GM20431 (cell line): ENCODE measurements at regions not wholly inside any gene's neighbourhood (a gene's known extent, or its start where the extent isn't known, plus 50 kb on each side); places are given as distances from the start of the nearest gene placed in this dataset.

Source experiments
- in situ Hi-C: fragments of 300-500 bp; cut with MseI, MboI; formaldehyde crosslinking; loops from one replicate; pipeline ENCODE4 v1.15.0; 2020; ENCODE audit warnings: low sequenced_read_pairs; ENCODE audit not compliant: unreplicated experiment

DNA sequence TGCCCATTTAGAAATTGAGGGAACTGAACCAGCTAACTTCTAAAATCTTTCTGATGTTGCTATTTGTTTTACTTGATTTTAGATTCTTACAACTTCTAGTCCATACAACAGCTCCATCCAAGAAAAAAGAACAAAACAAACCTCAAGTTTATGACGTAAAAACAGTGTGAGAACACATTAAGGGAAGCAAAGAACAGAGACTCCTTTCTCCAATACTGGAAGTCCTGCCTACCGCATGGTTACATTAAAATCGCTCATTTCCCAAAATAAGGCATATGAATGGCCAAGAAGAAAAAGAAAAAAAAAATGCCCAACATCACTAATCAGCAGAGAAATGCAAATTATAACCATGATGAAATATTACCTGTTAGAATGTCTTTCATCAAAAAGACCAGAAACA is 110.0 kb downstream of the TRIB2 start:
- in situ Hi-C loops: no loop called here

DNA sequence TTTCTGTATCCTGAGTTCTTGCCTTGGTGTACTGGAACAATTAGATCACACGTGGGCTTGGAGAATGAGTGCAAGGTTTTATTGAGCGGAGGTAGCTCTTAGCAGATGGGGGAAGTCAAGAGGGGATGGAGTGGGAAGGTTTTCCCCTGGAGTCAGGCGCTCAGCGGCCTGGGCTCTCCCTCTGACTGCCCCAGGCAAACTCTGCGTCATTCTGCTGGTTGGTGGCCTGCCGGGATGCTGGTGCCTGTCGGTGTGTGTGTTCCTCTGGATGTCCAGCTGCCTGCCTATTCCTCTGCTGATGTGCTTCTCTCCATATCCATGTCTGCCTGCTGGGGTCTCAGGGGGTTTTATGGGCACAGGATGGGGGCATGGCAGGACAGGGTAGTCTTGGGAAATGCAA is 111.0 kb downstream of the TRIB2 start:
- in situ Hi-C loops: no loop called here

- in situ Hi-C loops: no loop called here
Observed at GRCh38 chr2:12828980-12829379, 112.2 kb downstream of the TRIB2 start.

GRCh38 chr2:12831016-12831415 is 114.3 kb downstream of the TRIB2 start:
- in situ Hi-C loops: no loop called here

GRCh38 chr2:12834239-12834638 is 117.5 kb downstream of the TRIB2 start:
- in situ Hi-C loops: no loop called here

- in situ Hi-C loops: no loop called here
Observed at GRCh38 chr2:12835733-12836132, 119.0 kb downstream of the TRIB2 start.

GRCh38 chr2:12839339-12839738 is 122.6 kb downstream of the TRIB2 start:
- in situ Hi-C loops: no loop called here

- in situ Hi-C loops: no loop called here
Observed at GRCh38 chr2:12841021-12841420, 124.3 kb downstream of the TRIB2 start.

DNA sequence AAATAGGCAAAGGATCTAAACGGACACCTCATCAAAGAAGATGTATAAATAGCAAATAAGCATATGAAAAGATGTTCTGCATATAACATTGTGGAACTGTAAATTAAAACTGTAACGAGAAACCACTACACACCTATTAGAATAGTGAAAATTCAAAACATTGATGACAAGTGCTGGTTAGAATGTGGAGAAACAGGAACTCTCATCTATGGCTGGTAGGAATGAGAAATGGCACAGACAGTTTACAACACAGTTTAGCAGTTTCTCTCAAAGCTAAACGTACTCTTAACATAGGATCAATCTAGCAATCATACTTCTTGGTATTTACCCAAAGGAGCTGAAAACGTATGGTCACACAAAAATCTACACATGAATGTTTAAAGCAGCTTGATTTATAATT is 126.2 kb downstream of the TRIB2 start:
- in situ Hi-C loops: no loop called here

- in situ Hi-C loops: no loop called here
Observed at GRCh38 chr2:12844511-12844910, 127.8 kb downstream of the TRIB2 start.

GRCh38 chr2:12847694-12848575 is 131.2 kb downstream of the TRIB2 start:
- in situ Hi-C loops: no loop called here

GRCh38 chr2:12852135-12852534 is 135.4 kb downstream of the TRIB2 start:
- in situ Hi-C loops: no loop called here

DNA sequence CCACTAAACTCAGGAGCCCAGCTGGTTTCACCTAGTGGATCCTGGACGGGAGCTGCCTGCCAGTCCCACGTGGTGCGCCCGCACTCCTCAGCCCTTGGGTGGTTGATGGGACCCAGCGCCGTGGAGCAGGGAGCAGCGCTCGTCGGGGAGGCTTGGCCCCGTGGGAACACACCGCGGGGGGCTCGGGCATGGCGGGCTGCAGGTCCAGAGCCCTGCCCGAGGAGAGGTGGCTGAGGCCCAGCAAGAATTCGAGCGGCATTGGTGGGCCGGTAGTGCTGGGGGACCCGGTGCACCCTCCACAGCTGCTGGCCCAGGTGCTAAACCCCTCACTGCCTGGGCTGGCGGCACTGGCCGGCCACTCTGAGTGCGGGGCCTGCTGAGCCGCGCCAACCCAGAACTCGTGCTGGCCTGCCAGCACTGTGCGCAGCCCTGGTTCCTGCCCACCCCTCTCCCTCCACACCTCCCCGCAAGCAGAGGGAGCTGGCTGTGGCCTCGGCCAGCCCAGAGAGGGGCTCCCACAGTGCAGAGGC is 137.3 kb downstream of the TRIB2 start:
- in situ Hi-C loops: no loop called here

DNA sequence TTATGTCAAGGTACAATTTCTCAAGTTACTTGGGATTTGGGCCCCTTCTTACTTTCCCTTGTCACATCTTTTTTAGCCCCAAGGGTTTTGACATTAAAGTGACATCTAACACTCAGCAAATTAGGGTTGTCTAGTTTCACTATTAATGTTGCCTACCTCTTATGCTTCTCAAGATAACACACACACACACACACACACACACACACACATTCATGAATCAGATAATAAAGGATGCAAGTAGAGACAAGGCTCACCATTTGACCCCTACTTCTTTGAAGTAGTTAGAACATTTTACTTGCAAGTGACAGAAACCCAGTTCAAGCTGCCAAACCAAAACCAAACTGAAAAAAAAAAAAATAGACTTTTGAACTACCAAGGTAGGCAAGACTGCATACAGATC is 138.8 kb downstream of the TRIB2 start:
- in situ Hi-C loops: no loop called here

- in situ Hi-C loops: no loop called here
Observed at GRCh38 chr2:12856934-12857601, 140.3 kb downstream of the TRIB2 start.

DNA sequence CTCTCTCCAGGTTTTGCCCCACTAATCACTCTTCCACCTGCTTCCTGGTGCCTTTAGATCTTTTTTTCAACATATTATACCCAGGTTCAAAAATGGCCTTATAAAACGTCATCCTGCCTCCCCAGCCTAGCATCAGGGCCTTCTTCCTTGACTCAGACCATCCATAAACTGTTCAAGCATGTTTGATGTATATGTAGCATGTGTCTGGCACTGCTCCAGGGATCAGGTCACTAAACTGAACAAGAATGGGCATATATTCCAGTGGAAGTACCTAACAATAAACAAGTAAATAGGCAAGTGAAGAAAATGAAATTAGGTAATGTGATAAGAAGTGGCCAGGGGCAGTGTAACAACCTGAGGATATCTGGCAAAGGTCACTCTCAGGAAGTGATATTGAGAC is 141.2 kb downstream of the TRIB2 start:
- in situ Hi-C loops: no loop called here

- in situ Hi-C loops: no loop called here
Observed at GRCh38 chr2:12858786-12859185, 142.1 kb downstream of the TRIB2 start.

DNA sequence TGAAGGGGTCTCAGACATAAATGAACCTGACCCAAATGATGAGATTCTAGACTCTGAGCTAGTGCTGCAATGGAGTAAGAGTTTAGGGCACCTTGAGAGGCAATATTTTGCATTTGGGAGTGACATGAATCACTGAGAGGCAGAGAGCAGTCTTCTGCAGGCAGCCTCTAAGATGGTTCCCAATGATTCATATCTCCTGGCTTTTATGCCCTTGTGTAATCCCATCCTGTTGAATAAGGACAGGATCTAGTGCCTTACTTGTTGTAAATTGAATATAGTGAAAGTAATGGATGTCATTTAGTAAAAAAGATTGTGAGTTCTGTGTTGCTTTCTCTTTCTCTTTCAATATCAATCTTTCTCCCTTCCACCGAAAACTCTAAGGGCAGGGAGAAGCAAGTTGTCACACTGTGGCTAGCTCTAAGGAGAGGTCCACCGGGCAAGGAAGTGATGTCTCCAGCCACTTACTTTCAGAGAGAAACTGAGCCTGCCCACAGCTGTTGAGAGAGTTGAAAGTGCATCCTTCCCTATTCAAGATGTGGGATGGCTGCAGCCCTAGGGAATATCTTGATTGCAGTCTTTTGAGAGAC is 144.7 kb downstream of the TRIB2 start:
- in situ Hi-C loops: no loop called here

DNA sequence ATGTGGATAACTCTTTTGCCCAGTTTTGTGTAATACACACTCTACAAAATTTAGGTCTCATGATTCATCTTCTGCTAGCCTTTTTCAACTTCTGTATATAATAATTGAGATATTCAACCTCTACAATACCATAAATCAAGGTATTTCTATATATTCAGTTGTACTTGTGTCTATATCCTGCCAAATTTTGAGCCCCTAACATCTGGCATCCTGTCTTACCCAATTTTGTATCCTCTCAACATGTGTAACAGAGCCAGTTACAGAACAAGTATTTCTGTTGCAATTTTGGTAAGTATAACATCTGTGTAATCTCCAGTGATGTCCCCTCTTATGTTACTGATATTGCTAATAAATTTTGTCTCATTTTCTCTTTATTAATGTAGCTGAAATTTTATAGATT is 145.8 kb downstream of the TRIB2 start:
- in situ Hi-C loops: no loop called here

DNA sequence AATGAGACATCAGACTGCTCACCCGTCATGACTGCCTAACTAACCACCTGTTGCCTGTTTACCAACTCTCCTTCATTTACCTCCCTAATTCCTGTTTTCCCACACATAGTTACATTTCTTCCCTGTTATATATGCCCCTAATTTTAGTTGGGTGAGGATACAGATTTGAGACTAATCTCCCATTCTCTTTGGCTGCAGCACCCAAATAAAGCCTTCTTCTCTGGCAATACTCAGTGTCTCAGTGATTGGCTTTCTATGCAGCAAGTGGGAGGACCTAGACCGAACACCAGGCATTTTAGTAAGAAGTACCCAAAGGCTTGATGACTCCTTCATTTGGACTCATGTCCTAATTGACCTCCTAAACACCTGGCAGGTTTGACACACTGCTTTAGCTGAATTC is 147.2 kb downstream of the TRIB2 start:
- in situ Hi-C loops: no loop called here
